IMR-90 (cell line): ENCODE measurements at regions not wholly inside any gene's neighbourhood (a gene's known extent, or its start where the extent isn't known, plus 50 kb on each side); places are given as distances from the start of the nearest gene placed in this dataset.

Source experiments
- ATAC-seq: fragments of 200-7000 bp; cut with Tn5 transposase; 2 replicates; pipeline ENCODE4 v1.9.1; 2020; ENCODE audit warnings: low read depth, mild to moderate bottlenecking, moderate library complexity
- BruUV-seq: library from RNA; stranded (reverse); fragments of 400-500 nt; replicated peaks from 2 replicates; lab custom pipeline; 2021; lab: Mats Ljungman, UMichigan
- CTCF ChIA-PET: fragments of 300-600 bp; formaldehyde crosslinking; extraction: SDS; loops from one replicate; lab custom pipeline; 2021; ENCODE audit warnings: antibody characterized with exemption; lab: Yijun Ruan, JAX
- POLR2A ChIA-PET: fragments of 300-600 bp; sonication (Branson Sonifier 250); formaldehyde crosslinking; loops from one replicate; lab custom pipeline; 2022; ENCODE audit warnings: antibody characterized with exemption; ENCODE audit not compliant: unreplicated experiment; lab: Charles Lee
- DNase-seq: peaks from one replicate; pipeline ENCODE4 v3.0.0; 2013
- H2AFZ ChIP-seq: replicated peaks from 2 replicates; pipeline ENCODE3; 2013; ENCODE audit warnings: low read length, mild to moderate bottlenecking; ENCODE audit not compliant: poor library complexity
- H2AK5ac ChIP-seq: 2 replicates; pipeline ENCODE4 v1.6.1; 2013; ENCODE audit warnings: low read depth, low read length, inconsistent platforms
- H2AK9ac ChIP-seq: replicated peaks from 2 replicates; pipeline ENCODE3; 2013; ENCODE audit warnings: mild to moderate bottlenecking, low read depth, low read length, moderate library complexity; ENCODE audit not compliant: poor library complexity
- H2BK120ac ChIP-seq: 2 replicates; pipeline ENCODE4 v1.6.1; 2013; ENCODE audit warnings: low read depth, low read length, inconsistent platforms
- H2BK15ac ChIP-seq: 3 replicates; pipeline ENCODE4 v1.6.1; 2013; ENCODE audit warnings: low read depth, low read length, inconsistent platforms
- H2BK20ac ChIP-seq: 2 replicates; pipeline ENCODE4 v1.6.1; 2013; ENCODE audit warnings: low read depth, mild to moderate bottlenecking, inconsistent platforms, low read length, moderate library complexity
- H2BK5ac ChIP-seq: 2 replicates; pipeline ENCODE4 v1.6.1; 2013; ENCODE audit warnings: mild to moderate bottlenecking, low read depth, low read length, inconsistent platforms; ENCODE audit not compliant: poor library complexity, severe bottlenecking
- H3K14ac ChIP-seq: replicated peaks from 2 replicates; pipeline ENCODE4 v1.6.1; 2013; ENCODE audit warnings: low read depth, low read length, inconsistent platforms
- H3K18ac ChIP-seq: 2 replicates; pipeline ENCODE4 v1.6.1; 2013; ENCODE audit warnings: low read depth, low read length, control low read depth
- H3K23ac ChIP-seq: 2 replicates; pipeline ENCODE4 v1.6.1; 2013; ENCODE audit warnings: low read depth, low read length, inconsistent platforms
- H3K27ac ChIP-seq: 2 replicates; pipeline ENCODE4 v1.5.1; 2013; ENCODE audit warnings: mild to moderate bottlenecking, control low read depth, low read length; ENCODE audit not compliant: insufficient read depth
- H3K27me3 ChIP-seq: 2 replicates; pipeline ENCODE4 v1.6.1; 2013; ENCODE audit warnings: low read length; ENCODE audit not compliant: control insufficient read depth, insufficient read depth
- H3K36me3 ChIP-seq: 2 replicates; pipeline ENCODE4 v1.6.1; 2013; ENCODE audit warnings: low read length, mixed read lengths; ENCODE audit not compliant: control insufficient read depth, insufficient read depth
- H3K4ac ChIP-seq: 2 replicates; pipeline ENCODE4 v1.6.1; 2013; ENCODE audit warnings: low read depth, low read length, inconsistent platforms
- H3K4me1 ChIP-seq: 2 replicates; pipeline ENCODE4 v1.6.1; 2013; ENCODE audit warnings: low read length, mixed read lengths; ENCODE audit not compliant: control insufficient read depth, insufficient read depth
- H3K4me2 ChIP-seq: 2 replicates; pipeline ENCODE4 v1.6.1; 2013; ENCODE audit warnings: low read depth, mild to moderate bottlenecking, control low read depth, low read length, moderate library complexity
- H3K4me3 ChIP-seq: 2 replicates; pipeline ENCODE4 v1.5.1; 2013; ENCODE audit warnings: low read depth, mild to moderate bottlenecking, control low read depth, low read length, moderate library complexity; ENCODE audit not compliant: insufficient read depth
- H3K56ac ChIP-seq: 2 replicates; pipeline ENCODE4 v1.6.1; 2013; ENCODE audit warnings: low read length, inconsistent platforms; ENCODE audit not compliant: insufficient read depth; ENCODE audit errors: extremely low read depth
- H3K79me1 ChIP-seq, 2 experiments: 2 replicates each; pipeline ENCODE4 v1.6.1; 2013; ENCODE audit warnings: low read length in 2 of 2, inconsistent platforms in 1 of 2, low read depth in 1 of 2
- H3K9ac ChIP-seq: 2 replicates; pipeline ENCODE4 v1.6.1; 2013; ENCODE audit warnings: low read depth, low read length, control low read depth
- H3K9me1 ChIP-seq: 2 replicates; pipeline ENCODE4 v1.6.1; 2013; ENCODE audit warnings: low read length, inconsistent platforms; ENCODE audit not compliant: insufficient read depth
- H3K9me3 ChIP-seq: 2 replicates; pipeline ENCODE4 v1.6.1; 2013; ENCODE audit warnings: low read length; ENCODE audit not compliant: control insufficient read depth, insufficient read depth
- H4K20me1 ChIP-seq: 2 replicates; pipeline ENCODE4 v1.6.1; 2013; ENCODE audit warnings: low read length, inconsistent platforms; ENCODE audit not compliant: insufficient read depth
- H4K5ac ChIP-seq: 2 replicates; pipeline ENCODE4 v1.6.1; 2013; ENCODE audit warnings: mild to moderate bottlenecking, low read depth, low read length, control low read depth
- H4K8ac ChIP-seq, 2 experiments: 2 replicates each; pipeline ENCODE4 v1.6.1; 2013; ENCODE audit warnings: low read depth in 2 of 2, low read length in 2 of 2, control low read depth in 1 of 2, inconsistent platforms in 1 of 2
- H4K91ac ChIP-seq: 2 replicates; pipeline ENCODE4 v1.6.1; 2013; ENCODE audit warnings: low read depth, low read length, inconsistent platforms; ENCODE audit not compliant: insufficient read depth
- BHLHE40 ChIP-seq: fragments of 150-350 bp; IDR thresholded peaks from 2 replicates; pipeline ENCODE4 v1.6.1; 2016; ENCODE audit warnings: mild to moderate bottlenecking, low read depth, low read length
- CEBPB ChIP-seq: IDR thresholded peaks from 2 replicates; pipeline ENCODE4 v1.6.1; 2012; ENCODE audit warnings: low read depth, low read length, improper control_type of control experiment
- MAFK ChIP-seq: IDR thresholded peaks from 2 replicates; pipeline ENCODE4 v1.6.1; 2012; ENCODE audit warnings: low read depth, low read length, improper control_type of control experiment
- RAD21 ChIP-seq: IDR thresholded peaks from 2 replicates; pipeline ENCODE4 v1.6.1; 2012; ENCODE audit warnings: low read length, improper control_type of control experiment
- USF2 ChIP-seq: fragments of 150-350 bp; IDR thresholded peaks from 2 replicates; pipeline ENCODE4 v1.6.1; 2017; ENCODE audit warnings: mild to moderate bottlenecking, antibody characterized with exemption, low read length, low read depth
- WGBS, 2 experiments: methylation state at CpG; one replicate each; pipeline versions ENCODE4 v1.1.5 to v1.1.7; 2013; ENCODE audit warnings: missing lambda C conversion rate in 2 of 2; ENCODE audit not compliant: insufficient read length in 1 of 2; ENCODE audit errors: extremely low coverage in 2 of 2; 5-methylcytosine and 5-hydroxymethylcytosine counted together
- dilution Hi-C: fragments of 300-500 bp; cut with HindIII; formaldehyde crosslinking; loops from one replicate; pipeline ENCODE4 v1.14.3; 2018; ENCODE audit warnings: low sequenced_read_pairs; ENCODE audit not compliant: unreplicated experiment
- in situ Hi-C: fragments of 300-500 bp; cut with MboI; formaldehyde crosslinking; loops from 3 replicates; pipeline ENCODE4 v1.14.3; 2019; ENCODE audit warnings: low sequenced_read_pairs, inconsistent platforms, mixed read lengths
- intact Hi-C: fragments of 100-400 bp; cut with micrococcal nuclease; formaldehyde crosslinking; loops from 2 replicates; pipeline ENCODE4 v1.10.0; 2022

- Histone ChIP-seq H3K23ac (no peak overlapping the region), H3K4me1 (peaks cover 12% of the 10 kb centered on the region), H3K27me3 (no peaks in the 10 kb centered on the region), H4K5ac (no peak overlapping the region), H4K8ac (no peak overlapping the region), H2AK9ac (no peak overlapping the region), H2AFZ (no peak overlapping the region), H3K4ac (no peak overlapping the region), H3K9me3 (no peaks in the 10 kb centered on the region), H3K79me1 (no peaks in the 10 kb centered on the region; a peak in 1 of 4 replicates), H2BK15ac (no peak overlapping the region), H3K4me2 (no peak overlapping the region), H3K56ac (no peak overlapping the region), H3K27ac (no peak overlapping the region), H3K14ac (no peak overlapping the region), H4K91ac (no peak overlapping the region), H2AK5ac (no peak overlapping the region; the same call in 1 of the 2 replicates), H3K4me3 (no peak overlapping the region), H2BK120ac (no peak overlapping the region), H4K20me1 (no peaks in the 10 kb centered on the region), H3K9me1 (peaks cover 6% of the 10 kb centered on the region), H2BK20ac (no peak overlapping the region), H3K9ac (no peak overlapping the region), H2BK5ac (no peak overlapping the region), H3K36me3 (no peaks in the 10 kb centered on the region), H3K18ac (no peak overlapping the region)
- CTCF ChIA-PET: no interaction called here
- intact Hi-C loops: no loop called here
- dilution Hi-C loops: no loop called here
- no TSS peak for BruUV-seq
- TF ChIP-seq RAD21 (no peak), BHLHE40 (no peak), CEBPB (no peak), MAFK (no peak), USF2 (no peak)
- no CpG with 5 or more reads among the region's 1 CpG for WGBS, 2 experiments
- POLR2A ChIA-PET: no interaction called here
- DNase-seq: peak; percentile 13
- in situ Hi-C loops: no loop called here
- no peak for ATAC-seq
Measured at GRCh38 chr9:99350461-99350860, 128.4 kb downstream of the SEC61B start.
